ENCODE measurements at regions not wholly inside any gene's neighbourhood (a gene's known extent, or its start where the extent isn't known, plus 50 kb on each side); places are given as distances from the start of the nearest gene placed in this dataset.
"Not testable (repeated sequence)": the region's sequence is repeated elsewhere in the genome, so short reads cannot be mapped to it uniquely, and the experiment has no call there.

DNA sequence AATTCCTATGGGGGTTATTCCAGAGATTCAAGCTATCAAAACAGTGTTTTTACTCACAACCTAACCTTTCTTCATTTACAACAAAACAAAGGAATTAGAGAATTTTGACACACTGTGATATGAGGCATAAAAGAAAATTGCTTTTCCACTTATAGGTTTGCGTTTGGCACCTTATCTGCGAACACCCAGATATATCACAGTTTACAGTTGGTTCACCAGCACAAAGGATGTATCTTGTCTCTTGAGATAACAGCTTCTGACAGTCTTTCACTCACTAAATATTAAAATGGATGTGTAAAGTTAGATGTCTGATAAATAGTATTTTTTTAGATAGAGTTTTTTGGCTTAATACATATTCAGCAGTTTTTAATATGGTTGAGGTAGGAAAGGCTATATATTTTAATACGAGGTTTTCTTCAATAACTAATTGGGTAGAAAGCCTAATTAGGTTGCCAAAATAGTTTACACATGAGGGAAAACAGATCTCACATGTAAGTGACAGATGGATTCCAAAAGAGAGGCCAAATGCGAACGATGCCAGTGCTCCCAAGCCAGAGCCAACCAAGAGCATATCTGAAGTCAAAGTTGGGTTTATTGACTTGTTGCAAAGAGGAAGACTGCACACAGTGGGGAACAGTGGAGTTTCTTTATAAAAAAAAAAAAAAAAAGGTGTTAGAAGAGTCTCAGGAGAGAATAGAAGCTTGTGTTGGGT is 1495.2 kb downstream of the MAT2B start:
- H3K4me1 ChIP-seq (ENCODE audit: insufficient read depth): no peaks in the 10 kb centered on the region
- no peak for DNase-seq (ENCODE audit: extremely low spot score)
- H3K27ac ChIP-seq (ENCODE audit: low read depth): no peak overlapping the region
- WGBS: 81% methylated on average over 5 of the region's 5 CpGs
- no peaks in the 10 kb centered on the region for H3K36me3 ChIP-seq (ENCODE audit: insufficient read depth)
- no peak overlapping the region for H3K4me3 ChIP-seq (ENCODE audit: low read depth, low read length)

DNA sequence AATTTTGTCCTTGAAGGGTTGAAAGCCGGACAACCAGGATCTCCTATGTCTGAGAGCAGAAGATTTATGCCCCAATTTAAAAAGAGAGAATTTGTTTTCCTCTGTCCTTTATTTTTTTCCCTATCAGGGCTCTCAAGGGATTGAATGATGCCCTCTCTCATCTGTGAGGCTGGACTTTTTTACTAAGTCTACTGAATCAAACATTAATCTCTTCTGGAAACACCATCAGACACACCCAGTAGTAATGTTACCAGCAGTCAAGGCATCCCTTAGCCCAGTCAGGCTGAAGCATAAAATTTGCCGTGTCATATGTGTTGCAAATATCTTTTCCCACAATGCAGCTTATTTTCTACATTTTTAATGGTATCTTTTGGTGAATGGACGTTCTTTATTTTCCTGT is 1497.9 kb downstream of the MAT2B start:
- H3K36me3 ChIP-seq (ENCODE audit: insufficient read depth): no peaks in the 10 kb centered on the region
- no peak overlapping the region for H3K4me3 ChIP-seq (ENCODE audit: low read depth, low read length)
- 68% methylated on average over 3 of the region's 3 CpGs for WGBS
- peaks cover 1% of the 10 kb centered on the region for H3K4me1 ChIP-seq (ENCODE audit: insufficient read depth)
- DNase-seq (ENCODE audit: extremely low spot score): no peak
- H3K27ac ChIP-seq (ENCODE audit: low read depth): no peak overlapping the region

DNA sequence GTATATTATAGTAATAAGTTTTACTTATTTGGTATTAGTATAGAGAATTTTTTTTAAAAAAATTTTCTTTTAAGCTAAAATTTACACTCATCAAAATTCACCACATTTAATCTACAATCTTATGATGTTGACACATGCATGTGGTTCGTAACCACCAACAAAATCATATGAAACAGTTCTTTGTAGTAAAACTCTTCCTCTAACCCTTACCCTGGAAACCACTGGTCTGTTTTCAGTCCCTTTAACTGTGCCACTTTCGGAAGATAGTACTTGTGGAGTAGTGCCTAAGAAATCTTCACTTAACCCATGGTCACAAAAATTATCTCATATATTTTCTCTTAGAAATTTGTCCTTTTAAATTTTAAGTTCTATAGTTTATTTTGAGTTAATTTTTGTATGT is 1498.8 kb downstream of the MAT2B start:
- WGBS: 87% methylated on average over 2 of the region's 2 CpGs

DNA sequence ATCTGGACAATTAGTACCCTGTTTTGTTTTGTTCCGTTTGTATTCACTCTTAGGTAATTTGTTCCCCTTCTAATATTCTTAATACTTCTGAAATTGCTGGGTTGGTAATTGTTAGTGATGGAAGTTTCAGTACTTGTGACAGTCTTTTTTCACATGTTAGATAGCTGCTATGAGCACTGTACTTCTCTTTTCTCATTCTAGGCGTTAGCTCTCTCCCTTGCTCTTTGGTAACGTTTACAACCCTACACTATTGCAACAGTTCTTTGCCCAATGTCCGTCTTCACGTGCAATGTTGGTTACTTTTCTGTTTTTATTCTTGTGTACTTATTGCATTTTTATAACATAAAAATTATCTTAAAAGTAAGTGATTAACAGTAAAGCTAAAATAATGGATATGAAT is 1509.0 kb downstream of the MAT2B start:
- 89% methylated on average over 5 of the region's 5 CpGs for WGBS
- Histone ChIP-seq H3K36me3 (ENCODE audit: insufficient read depth) (no peaks in the 10 kb centered on the region), H3K4me1 (ENCODE audit: insufficient read depth) (no peaks in the 10 kb centered on the region), H3K4me3 (ENCODE audit: low read depth, low read length) (no peak overlapping the region), H3K27ac (ENCODE audit: low read depth) (no peak overlapping the region)
- DNase-seq (ENCODE audit: extremely low spot score): no peak

More for the DNA sequence above, 1498.8 kb downstream of the MAT2B start:
- DNase-seq (ENCODE audit: extremely low spot score): no peak
- Histone ChIP-seq H3K4me3 (ENCODE audit: low read depth, low read length) (no peak overlapping the region), H3K4me1 (ENCODE audit: insufficient read depth) (peaks cover 1% of the 10 kb centered on the region), H3K27ac (ENCODE audit: low read depth) (no peak overlapping the region), H3K36me3 (ENCODE audit: insufficient read depth) (no peaks in the 10 kb centered on the region)

GRCh38 chr5:165015126-165015525 is 1509.7 kb downstream of the MAT2B start:
- 73% methylated on average over 2 of the region's 2 CpGs for WGBS
- DNase-seq (ENCODE audit: extremely low spot score): no peak
- no peak overlapping the region for H3K27ac ChIP-seq (ENCODE audit: low read depth)
- H3K4me3 ChIP-seq (ENCODE audit: low read depth, low read length): no peak overlapping the region
- H3K36me3 ChIP-seq (ENCODE audit: insufficient read depth): no peaks in the 10 kb centered on the region
- H3K4me1 ChIP-seq (ENCODE audit: insufficient read depth): no peaks in the 10 kb centered on the region

DNA sequence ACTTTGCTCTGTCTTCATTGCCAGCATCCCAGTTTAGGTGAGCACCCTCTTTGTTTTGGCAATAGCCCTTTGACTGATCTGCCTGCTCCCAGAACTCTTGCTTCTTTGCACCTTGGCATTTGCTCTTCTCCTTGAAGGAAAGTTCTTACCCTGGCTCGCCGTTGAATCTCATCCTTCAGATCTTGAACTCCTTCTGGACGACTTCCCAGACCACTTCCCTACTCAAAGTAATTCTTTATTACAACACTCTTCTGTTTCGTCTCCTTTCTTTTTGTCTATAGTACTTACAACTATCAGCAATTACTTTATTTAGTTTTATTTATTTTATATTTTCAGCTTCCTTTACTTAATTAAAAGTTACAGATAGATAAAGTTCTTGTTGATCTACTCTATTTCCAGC is 1510.1 kb downstream of the MAT2B start:
- H3K27ac ChIP-seq (ENCODE audit: low read depth): no peak overlapping the region
- no peaks in the 10 kb centered on the region for H3K36me3 ChIP-seq (ENCODE audit: insufficient read depth)
- H3K4me3 ChIP-seq (ENCODE audit: low read depth, low read length): no peak overlapping the region
- DNase-seq (ENCODE audit: extremely low spot score): no peak
- H3K4me1 ChIP-seq (ENCODE audit: insufficient read depth): no peaks in the 10 kb centered on the region
- 33% methylated on average over 4 of the region's 4 CpGs for WGBS

GRCh38 chr5:165026971-165027370 is 1521.6 kb downstream of the MAT2B start:
- no peak overlapping the region for H3K27ac ChIP-seq (ENCODE audit: low read depth)
- no peaks in the 10 kb centered on the region for H3K36me3 ChIP-seq (ENCODE audit: insufficient read depth)
- H3K4me3 ChIP-seq (ENCODE audit: low read depth, low read length): no peak overlapping the region
- no peak for DNase-seq (ENCODE audit: extremely low spot score)
- no peaks in the 10 kb centered on the region for H3K4me1 ChIP-seq (ENCODE audit: insufficient read depth)
- 92% methylated on average over 1 of the region's 1 CpG for WGBS

GRCh38 chr5:165028356-165028755 is 1522.9 kb downstream of the MAT2B start:
- WGBS: 52% methylated on average over 2 of the region's 2 CpGs
- H3K4me3 ChIP-seq (ENCODE audit: low read depth, low read length): no peak overlapping the region
- H3K27ac ChIP-seq (ENCODE audit: low read depth): no peak overlapping the region
- DNase-seq (ENCODE audit: extremely low spot score): no peak
- H3K4me1 ChIP-seq (ENCODE audit: insufficient read depth): no peaks in the 10 kb centered on the region
- H3K36me3 ChIP-seq (ENCODE audit: insufficient read depth): no peaks in the 10 kb centered on the region

DNA sequence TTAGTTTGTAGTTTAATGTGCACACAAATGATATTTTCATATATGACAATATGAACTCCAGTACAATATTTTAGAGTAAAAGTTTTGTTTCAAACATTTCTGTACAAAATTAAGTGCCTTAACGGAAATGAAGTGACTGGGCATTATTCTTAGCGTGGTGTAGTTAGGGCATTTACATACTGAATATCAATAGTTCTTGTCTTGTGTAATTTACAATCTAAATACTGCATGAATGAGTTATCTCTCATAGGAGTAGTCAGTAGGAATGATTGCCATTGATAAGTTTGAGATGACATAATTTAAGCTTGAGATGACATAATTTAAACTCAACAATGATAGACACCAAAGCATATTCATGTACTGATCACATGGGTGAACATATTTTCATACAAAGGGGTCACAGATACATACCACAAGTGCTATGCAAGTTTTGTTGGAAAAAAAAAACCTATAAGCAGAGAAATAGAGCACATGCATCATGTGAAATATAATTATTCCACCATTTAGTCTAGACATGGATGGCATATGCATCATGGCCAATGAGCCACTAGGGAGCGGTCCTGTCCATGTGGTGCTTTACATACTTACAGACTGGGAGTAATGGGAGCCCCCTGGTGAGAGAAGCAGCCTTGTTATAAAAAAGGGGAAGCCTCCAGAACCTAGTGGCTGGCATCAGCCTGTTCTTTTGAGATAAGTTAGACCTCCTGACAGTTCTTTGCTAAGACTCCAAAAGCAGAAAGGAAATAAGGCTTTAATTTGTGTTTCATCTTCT is 1523.9 kb downstream of the MAT2B start:
- 71% methylated on average over 3 of the region's 3 CpGs for WGBS
- Histone ChIP-seq H3K4me1 (ENCODE audit: insufficient read depth) (no peaks in the 10 kb centered on the region), H3K36me3 (ENCODE audit: insufficient read depth) (no peaks in the 10 kb centered on the region), H3K4me3 (ENCODE audit: low read depth, low read length) (no peak overlapping the region), H3K27ac (ENCODE audit: low read depth) (no peak overlapping the region)
- no peak for DNase-seq (ENCODE audit: extremely low spot score)

DNA sequence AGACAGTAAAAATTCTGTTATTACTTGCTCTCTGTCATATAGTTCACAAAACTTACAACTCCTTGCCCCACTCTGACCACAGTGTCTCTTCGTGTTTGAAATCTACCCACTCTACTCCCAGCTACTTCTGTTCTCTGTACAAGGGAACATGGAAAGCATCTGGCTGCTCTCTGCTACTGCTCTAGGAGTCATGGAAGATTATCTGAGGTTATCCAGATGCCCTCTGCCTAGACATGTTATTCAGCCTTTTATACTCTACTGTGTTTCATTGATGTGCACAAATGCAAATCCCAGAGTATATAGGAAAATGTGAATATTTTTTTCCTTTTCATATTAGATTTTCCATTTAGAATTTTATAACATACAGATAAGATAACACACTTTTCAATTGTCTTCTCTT is 1525.6 kb downstream of the MAT2B start:
- H3K4me3 ChIP-seq (ENCODE audit: low read depth, low read length): no peak overlapping the region
- WGBS: 75% methylated on average over 1 of the region's 1 CpG
- no peaks in the 10 kb centered on the region for H3K36me3 ChIP-seq (ENCODE audit: insufficient read depth)
- no peak overlapping the region for H3K27ac ChIP-seq (ENCODE audit: low read depth)
- no peaks in the 10 kb centered on the region for H3K4me1 ChIP-seq (ENCODE audit: insufficient read depth)
- no peak for DNase-seq (ENCODE audit: extremely low spot score)

DNA sequence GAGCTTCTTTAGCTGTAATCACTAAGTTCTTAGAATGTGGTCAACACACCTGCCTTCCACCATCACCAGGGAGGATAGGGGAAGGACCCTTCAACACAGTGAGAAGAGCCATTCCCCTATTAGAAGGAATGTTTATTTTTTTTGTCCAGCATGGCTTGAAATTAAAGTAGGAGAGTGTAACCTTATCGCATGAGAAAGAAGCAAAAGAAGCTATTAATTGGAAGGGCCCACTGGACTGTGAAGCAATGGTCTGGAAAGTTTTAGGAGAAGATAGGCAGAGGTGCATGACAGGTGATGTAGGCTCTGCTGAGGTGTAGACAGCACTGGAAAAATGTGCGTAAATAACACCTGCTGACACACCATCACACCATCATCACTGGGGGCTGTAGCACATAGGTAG is 1526.0 kb downstream of the MAT2B start:
- no peaks in the 10 kb centered on the region for H3K36me3 ChIP-seq (ENCODE audit: insufficient read depth)
- H3K4me3 ChIP-seq (ENCODE audit: low read depth, low read length): no peak overlapping the region
- H3K27ac ChIP-seq (ENCODE audit: low read depth): no peak overlapping the region
- 95% methylated on average over 2 of the region's 2 CpGs for WGBS
- no peak for DNase-seq (ENCODE audit: extremely low spot score)
- H3K4me1 ChIP-seq (ENCODE audit: insufficient read depth): no peaks in the 10 kb centered on the region

DNA sequence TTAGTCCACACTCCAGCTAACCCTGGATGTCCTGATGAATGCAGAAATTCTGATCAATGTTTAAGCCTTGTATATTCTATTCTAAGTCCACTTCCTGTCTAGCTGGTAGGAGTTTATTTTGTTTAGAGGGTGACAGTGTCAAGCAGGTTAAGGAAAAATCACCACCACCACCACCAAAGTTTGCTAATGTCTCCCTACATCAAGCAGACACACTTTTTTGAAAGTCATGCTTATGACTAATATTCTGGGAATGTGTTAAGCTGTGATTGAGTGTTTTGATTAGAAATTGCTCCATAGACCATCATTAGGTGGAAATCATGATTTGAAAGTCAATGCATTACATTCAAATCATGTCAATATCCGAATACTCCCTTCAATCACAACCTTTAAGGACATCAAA is 1530.1 kb downstream of the MAT2B start:
- H3K27ac ChIP-seq (ENCODE audit: low read depth): no peak overlapping the region
- H3K4me3 ChIP-seq (ENCODE audit: low read depth, low read length): no peak overlapping the region
- no peak for DNase-seq (ENCODE audit: extremely low spot score)
- H3K36me3 ChIP-seq (ENCODE audit: insufficient read depth): no peaks in the 10 kb centered on the region
- no peaks in the 10 kb centered on the region for H3K4me1 ChIP-seq (ENCODE audit: insufficient read depth)
- WGBS: 81% methylated on average over 1 of the region's 1 CpG

DNA sequence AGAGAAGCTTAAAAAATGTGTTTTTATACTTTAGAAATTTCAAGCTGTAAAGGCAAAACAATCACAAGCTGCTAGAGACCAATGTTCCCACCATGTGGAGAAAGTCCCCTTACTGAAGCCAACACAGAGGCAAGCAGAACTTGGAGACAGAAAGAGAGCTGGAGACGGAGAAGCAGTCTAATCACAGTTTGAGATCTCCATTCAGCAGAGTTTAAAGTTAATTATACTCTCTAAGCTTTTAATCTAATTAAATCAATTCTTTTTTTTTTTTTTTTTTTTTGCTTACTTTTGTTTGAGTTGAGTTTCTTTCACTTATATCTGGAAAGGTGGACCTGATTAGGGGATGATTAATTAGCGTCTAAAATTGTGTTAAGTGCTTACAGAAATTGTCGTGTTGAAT is 1534.3 kb downstream of the MAT2B start:
- Histone ChIP-seq H3K4me3 (ENCODE audit: low read depth, low read length) (no peak overlapping the region), H3K4me1 (ENCODE audit: insufficient read depth) (no peaks in the 10 kb centered on the region), H3K27ac (ENCODE audit: low read depth) (no peak overlapping the region), H3K36me3 (ENCODE audit: insufficient read depth) (no peaks in the 10 kb centered on the region)
- no peak for DNase-seq (ENCODE audit: extremely low spot score)
- WGBS: 89% methylated on average over 3 of the region's 3 CpGs

DNA sequence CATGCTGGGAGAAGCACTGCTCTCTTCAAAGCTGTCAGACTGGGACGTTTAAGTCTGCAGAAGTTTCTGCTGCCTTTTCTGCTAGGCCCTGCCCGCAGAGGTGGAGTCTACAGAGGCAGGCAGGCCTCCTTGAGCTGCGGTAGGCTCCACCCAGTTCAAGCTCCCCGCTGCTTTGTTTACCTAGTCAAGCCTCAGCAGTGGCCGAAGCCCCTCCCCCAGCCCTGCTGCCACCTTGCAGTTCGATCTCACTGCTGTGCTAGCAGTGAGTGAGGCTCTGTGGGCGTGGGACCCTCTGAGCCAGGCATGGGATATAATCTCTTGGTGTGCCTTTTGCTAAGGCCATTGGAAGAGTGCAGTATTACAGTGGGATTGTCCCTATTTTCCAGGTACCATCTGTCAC is 1540.5 kb downstream of the MAT2B start:
- not testable (repeated sequence) for DNase-seq (ENCODE audit: extremely low spot score); H3K4me1 ChIP-seq (ENCODE audit: insufficient read depth)
- 87% methylated on average over 7 of the region's 7 CpGs for WGBS

More for the DNA sequence above, 1540.5 kb downstream of the MAT2B start:
- H3K27ac ChIP-seq (ENCODE audit: low read depth); H3K36me3 ChIP-seq (ENCODE audit: insufficient read depth); H3K4me3 ChIP-seq (ENCODE audit: low read depth, low read length): not testable (repeated sequence)
